ENCODE measurements at regions not wholly inside any gene's neighbourhood (a gene's known extent, or its start where the extent isn't known, plus 50 kb on each side); places are given as distances from the start of the nearest gene placed in this dataset.

GRCh38 chr2:120674246-120675170 is 61.2 kb upstream of the GLI2 start:
- TF ChIP-seq CTCF (IDR thresholded peaks at IDR 0.05) (no peak), POLR2A (IDR thresholded peaks at IDR 0.05) (no peak)
